ENCODE measurements at regions not wholly inside any gene's neighbourhood (a gene's known extent, or its start where the extent isn't known, plus 50 kb on each side); places are given as distances from the start of the nearest gene placed in this dataset.

GRCh38 chr7:115113776-115114175 is 191.9 kb downstream of the MDFIC start:
- TF ChIP-seq CTCF (IDR thresholded peaks at IDR 0.05) (no peak), POLR2A (IDR thresholded peaks at IDR 0.05) (no peak)

Data from esophagus squamous epithelium (tissue), 4 donors.